ENCODE measurements at regions not wholly inside any gene's neighbourhood (a gene's known extent, or its start where the extent isn't known, plus 50 kb on each side); places are given as distances from the start of the nearest gene placed in this dataset.

DNA sequence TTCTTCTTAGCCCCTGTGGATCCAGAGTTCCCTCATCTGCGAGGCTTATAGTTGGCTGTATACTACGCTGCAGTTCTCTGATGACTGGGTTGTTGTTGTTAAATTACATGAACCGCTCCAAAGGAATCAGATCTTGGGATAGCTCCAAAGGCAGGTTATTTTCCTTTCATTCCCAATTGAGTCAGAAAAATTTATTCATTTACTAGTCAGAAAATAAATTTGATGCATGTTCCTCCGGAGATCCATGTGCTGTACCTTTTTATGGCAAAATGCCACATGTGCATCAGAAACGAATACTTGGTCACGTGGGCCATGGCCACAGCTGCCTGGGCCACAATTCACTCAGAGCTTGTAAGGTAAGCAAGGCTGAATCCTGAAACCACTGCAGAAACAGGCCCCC is 304.0 kb downstream of the NR2F1-AS1 start:
- TF ChIP-seq, protein P1, sequence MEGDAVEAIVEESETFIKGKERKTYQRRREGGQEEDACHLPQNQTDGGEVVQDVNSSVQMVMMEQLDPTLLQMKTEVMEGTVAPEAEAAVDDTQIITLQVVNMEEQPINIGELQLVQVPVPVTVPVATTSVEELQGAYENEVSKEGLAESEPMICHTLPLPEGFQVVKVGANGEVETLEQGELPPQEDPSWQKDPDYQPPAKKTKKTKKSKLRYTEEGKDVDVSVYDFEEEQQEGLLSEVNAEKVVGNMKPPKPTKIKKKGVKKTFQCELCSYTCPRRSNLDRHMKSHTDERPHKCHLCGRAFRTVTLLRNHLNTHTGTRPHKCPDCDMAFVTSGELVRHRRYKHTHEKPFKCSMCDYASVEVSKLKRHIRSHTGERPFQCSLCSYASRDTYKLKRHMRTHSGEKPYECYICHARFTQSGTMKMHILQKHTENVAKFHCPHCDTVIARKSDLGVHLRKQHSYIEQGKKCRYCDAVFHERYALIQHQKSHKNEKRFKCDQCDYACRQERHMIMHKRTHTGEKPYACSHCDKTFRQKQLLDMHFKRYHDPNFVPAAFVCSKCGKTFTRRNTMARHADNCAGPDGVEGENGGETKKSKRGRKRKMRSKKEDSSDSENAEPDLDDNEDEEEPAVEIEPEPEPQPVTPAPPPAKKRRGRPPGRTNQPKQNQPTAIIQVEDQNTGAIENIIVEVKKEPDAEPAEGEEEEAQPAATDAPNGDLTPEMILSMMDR (IDR thresholded peaks at IDR 0.05), result no peak
- Histone ChIP-seq H3K4me3 (no peak overlapping the region), H3K27ac (no peak overlapping the region)
- DNase-seq (ENCODE audit: low spot score), result no peak

- H3K27ac ChIP-seq, result no peak overlapping the region
- DNase-seq (ENCODE audit: low spot score), result no peak
- H3K4me3 ChIP-seq, result no peak overlapping the region
- TF ChIP-seq, protein P1 (IDR thresholded peaks at IDR 0.05), result no peak
Measured at GRCh38 chr5:93275376-93275775, 305.6 kb downstream of the NR2F1-AS1 start.

DNA sequence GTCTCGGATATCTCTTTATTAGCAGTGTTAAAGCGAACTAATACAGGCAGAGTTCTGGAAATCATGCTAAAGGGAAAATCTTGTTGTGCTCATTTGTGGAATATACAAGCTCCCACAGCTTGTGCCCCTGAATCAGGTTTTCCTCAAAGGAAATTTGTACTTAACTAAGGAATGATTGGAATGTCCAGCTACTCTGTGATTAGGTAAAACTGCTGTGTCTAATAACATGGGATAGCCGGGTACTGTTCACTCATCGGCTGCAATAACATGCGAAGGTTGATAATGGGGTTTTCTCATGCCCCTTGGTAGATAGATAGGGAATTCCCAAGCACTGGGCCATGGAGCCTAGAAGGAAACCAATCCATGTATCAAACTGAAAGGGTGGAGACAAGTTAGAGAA is 306.7 kb downstream of the NR2F1-AS1 start:
- no peak overlapping the region for H3K4me3 ChIP-seq
- TF ChIP-seq, protein P1 (IDR thresholded peaks at IDR 0.05), result no peak
- no peak overlapping the region for H3K27ac ChIP-seq
- no peak for DNase-seq (ENCODE audit: low spot score)

DNA sequence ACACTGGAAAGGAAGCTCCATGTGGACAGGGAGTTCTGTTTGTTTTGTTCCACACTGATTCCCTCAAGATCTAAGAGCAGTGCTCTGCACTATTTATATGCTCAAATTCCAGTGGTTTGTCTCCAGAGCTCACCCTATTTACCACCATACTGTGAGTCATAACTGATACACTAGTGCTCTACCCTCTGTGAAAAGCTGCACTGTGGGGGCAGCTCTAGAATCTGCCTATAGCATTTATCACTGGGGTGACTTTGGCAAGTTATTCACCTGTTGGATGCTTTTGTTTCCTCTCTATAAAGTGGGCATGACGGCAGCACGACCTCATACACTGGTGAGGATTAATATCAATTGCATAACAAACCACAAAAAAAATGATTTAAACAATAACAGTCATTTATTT is 307.8 kb downstream of the NR2F1-AS1 start:
- TF ChIP-seq, protein P1 (IDR thresholded peaks at IDR 0.05), result no peak
- no peak overlapping the region for H3K4me3 ChIP-seq
- no peak overlapping the region for H3K27ac ChIP-seq
- DNase-seq (ENCODE audit: low spot score), result no peak

DNA sequence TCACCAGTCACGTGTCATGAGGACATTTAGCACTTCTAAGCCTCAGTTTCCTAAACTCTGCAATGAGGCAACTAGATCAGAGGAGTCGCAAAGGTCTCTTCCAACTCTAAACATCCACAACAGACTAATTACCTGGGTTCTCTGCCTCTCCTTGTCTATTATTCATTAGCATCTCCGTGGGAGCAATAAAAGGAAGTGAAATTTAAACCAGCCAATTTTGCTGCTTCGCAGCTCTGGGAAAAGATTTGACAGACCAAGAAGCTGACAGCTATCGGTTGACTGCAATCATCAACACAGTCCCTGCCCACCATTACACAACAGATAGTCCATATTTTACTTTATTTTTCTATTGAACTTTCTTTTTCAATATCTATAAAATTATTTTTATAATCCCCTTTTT is 308.9 kb downstream of the NR2F1-AS1 start:
- TF ChIP-seq, protein P1 (IDR thresholded peaks at IDR 0.05), result no peak
- Histone ChIP-seq H3K27ac (no peak overlapping the region), H3K4me3 (no peak overlapping the region)
- no peak for DNase-seq (ENCODE audit: low spot score)

DNA sequence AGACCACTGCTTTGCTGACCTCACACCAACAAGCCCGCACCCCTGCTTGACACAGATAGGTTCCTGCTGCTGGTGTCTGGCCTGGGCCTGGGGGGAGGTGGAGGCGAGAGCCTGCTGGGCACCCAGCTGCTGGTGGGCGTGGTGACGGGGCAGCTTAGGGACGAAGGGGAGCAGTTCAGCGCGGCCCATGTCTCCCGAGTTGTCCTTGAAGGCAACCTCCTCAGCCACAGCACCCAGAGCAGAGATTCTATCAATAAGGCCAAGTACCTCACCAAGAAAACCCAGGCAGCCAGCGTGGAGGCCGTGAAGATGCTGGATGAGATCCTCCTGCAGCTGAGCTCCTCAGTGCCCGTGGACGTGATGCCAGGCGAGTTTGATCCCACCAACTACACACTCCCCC is 313.3 kb downstream of the NR2F1-AS1 start:
- TF ChIP-seq, protein P1 (IDR thresholded peaks at IDR 0.05), result no peak
- no peak overlapping the region for H3K4me3 ChIP-seq
- no peak overlapping the region for H3K27ac ChIP-seq
- DNase-seq (ENCODE audit: low spot score), result no peak

DNA sequence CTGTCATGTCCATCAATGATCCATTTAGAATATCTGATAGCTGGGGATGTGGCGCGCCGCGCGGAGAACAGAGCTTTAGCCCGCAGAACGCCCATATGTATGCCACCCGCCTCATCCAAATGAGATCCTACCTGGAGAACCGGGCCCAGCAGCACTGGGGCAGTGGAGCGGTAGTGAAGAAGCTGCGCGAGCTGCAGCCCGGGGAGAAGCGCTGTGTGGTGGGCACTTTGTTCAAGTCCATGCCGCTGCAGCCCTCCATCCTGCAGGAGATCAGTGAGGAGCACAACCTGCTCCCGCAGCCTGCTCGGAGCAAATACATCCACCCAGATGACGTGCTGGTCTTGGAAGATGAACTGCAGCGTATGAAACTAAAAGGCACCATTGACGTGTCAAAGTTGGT is 313.7 kb downstream of the NR2F1-AS1 start:
- TF ChIP-seq, protein P1 (IDR thresholded peaks at IDR 0.05), result no peak
- H3K4me3 ChIP-seq, result no peak overlapping the region
- no peak overlapping the region for H3K27ac ChIP-seq
- DNase-seq (ENCODE audit: low spot score), result no peak
